Keratinocyte (primary cell): ENCODE measurements at regions not wholly inside any gene's neighbourhood (a gene's known extent, or its start where the extent isn't known, plus 50 kb on each side); places are given as distances from the start of the nearest gene placed in this dataset.

Source experiments
- EZH2 ChIP-seq: IDR thresholded peaks from one replicate; pipeline ENCODE4 v1.6.1; 2012; ENCODE audit warnings: inconsistent platforms, mild to moderate bottlenecking, low read length, moderate library complexity
- TF ChIP-seq, protein P1 (sequence below), 3 experiments: IDR thresholded peaks in 1 of 3; conservative IDR thresholded peaks in 1 of 3; optimal IDR thresholded peaks in 1 of 3; 2 replicates in 2 of 3; 3 replicates in 1 of 3; pipeline versions ENCODE3 to v1.5.1; 2011; ENCODE audit warnings: low read length in 3 of 3, mild to moderate bottlenecking in 3 of 3, moderate library complexity in 2 of 3, control low read depth in 1 of 3, inconsistent platforms in 1 of 3; ENCODE audit not compliant: insufficient read depth in 2 of 3; ENCODE audit errors: extremely low read depth in 1 of 3

DNA sequence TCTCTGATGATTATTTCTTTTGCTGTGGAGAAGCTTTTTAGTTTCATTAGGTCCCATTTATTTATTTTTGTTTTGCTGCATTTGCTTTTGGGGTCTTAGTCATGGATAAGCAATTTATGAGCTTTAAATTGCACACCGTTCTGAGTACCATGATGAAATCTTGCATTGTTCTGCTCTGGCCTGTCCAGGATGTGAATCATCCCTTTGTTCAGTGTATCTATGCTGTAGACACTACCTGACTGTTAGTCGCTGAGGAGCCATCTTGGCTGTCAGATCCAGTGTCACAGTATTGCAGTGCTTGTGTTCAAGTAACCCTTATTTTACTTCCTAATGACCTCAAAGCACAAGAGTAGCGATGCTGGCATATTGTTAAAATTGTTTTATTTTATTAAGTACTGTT lies 218.0 kb upstream of the CNTNAP4 start:
- TF ChIP-seq EZH2: no peak
- TF ChIP-seq, protein P1, sequence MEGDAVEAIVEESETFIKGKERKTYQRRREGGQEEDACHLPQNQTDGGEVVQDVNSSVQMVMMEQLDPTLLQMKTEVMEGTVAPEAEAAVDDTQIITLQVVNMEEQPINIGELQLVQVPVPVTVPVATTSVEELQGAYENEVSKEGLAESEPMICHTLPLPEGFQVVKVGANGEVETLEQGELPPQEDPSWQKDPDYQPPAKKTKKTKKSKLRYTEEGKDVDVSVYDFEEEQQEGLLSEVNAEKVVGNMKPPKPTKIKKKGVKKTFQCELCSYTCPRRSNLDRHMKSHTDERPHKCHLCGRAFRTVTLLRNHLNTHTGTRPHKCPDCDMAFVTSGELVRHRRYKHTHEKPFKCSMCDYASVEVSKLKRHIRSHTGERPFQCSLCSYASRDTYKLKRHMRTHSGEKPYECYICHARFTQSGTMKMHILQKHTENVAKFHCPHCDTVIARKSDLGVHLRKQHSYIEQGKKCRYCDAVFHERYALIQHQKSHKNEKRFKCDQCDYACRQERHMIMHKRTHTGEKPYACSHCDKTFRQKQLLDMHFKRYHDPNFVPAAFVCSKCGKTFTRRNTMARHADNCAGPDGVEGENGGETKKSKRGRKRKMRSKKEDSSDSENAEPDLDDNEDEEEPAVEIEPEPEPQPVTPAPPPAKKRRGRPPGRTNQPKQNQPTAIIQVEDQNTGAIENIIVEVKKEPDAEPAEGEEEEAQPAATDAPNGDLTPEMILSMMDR (optimal IDR thresholded peaks at IDR 0.05 in 1 of 3, IDR thresholded peaks at IDR 0.05 in 1 of 3, conservative IDR thresholded peaks at IDR 0.05 in 1 of 3; ENCODE audit: extremely low read depth in 1 of 3, insufficient read depth in 2 of 3, low read length in 3 of 3): no peak
